ENCODE measurements at regions not wholly inside any gene's neighbourhood (a gene's known extent, or its start where the extent isn't known, plus 50 kb on each side); places are given as distances from the start of the nearest gene placed in this dataset.

DNA sequence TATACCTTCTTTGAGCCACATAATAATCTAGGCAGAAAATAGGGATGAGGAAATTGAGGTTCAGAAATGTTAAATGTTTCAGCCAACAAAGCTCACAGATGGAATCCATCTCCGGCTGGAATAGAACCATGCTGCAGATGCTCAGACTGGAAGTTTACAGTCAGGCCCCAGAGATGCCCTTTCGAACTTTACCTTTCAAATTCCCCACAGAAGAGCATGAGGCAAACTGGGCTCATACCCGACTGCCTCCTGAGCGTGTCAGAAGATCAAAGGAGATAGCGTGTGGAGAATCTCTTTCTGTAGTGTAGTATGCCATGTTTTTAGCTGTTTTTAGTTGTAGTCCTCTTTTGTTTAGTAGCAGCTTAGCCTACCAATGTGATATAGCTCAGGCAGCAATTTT, 72.0 kb upstream of the DAP start:
- no peak overlapping the region for H3K27ac ChIP-seq (ENCODE audit: low read depth, low read length, poor library complexity, severe bottlenecking)
- BruUV-seq (replicated peaks): no TSS peak
- intact Hi-C loops (cut with micrococcal nuclease; ENCODE audit: unreplicated experiment): no loop called here

DNA sequence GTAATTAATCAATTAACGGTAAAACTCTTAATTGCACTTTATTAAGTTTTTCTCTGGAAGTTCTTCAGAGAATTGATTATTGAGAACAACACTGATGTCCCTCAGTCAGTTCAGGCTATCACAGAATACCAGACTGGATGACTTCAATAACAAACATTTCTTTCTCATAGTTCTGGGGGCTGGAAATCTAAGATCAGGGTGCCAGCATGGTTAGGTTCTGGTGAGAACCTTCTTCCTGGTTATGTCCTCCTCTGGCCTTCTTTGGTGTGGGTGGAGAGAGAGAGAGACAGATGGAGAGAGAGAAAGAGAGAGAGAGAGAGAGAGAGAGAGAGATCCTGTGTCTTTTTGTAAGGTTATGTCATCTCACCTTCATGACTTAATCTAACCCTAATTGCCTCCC, 71.4 kb upstream of the DAP start:
- no peak for DNase-seq (ENCODE audit: low spot score)
- peaks cover 14% of the 10 kb centered on the region for H3K27me3 ChIP-seq (replicated peaks; ENCODE audit: insufficient read depth, low read depth, low read length, poor library complexity)
- BruUV-seq (replicated peaks): no TSS peak
- no peak overlapping the region for H3K4me3 ChIP-seq (ENCODE audit: low read depth, low read length, poor library complexity, severe bottlenecking)
- ChIA-PET POLR2A (ENCODE audit: low non-redundant PET) (no interaction called here), CTCF (no interaction called here)
- intact Hi-C loops (cut with micrococcal nuclease; ENCODE audit: unreplicated experiment): no loop called here
- H3K27ac ChIP-seq (ENCODE audit: low read depth, low read length, poor library complexity, severe bottlenecking): no peak overlapping the region
- no peaks in the 10 kb centered on the region for H3K36me3 ChIP-seq (ENCODE audit: insufficient read depth, low read length, poor library complexity, severe bottlenecking)
- H3K9me3 ChIP-seq (ENCODE audit: low read depth, low read length, poor library complexity, severe bottlenecking): no peaks in the 10 kb centered on the region
- TF ChIP-seq, protein P1, sequence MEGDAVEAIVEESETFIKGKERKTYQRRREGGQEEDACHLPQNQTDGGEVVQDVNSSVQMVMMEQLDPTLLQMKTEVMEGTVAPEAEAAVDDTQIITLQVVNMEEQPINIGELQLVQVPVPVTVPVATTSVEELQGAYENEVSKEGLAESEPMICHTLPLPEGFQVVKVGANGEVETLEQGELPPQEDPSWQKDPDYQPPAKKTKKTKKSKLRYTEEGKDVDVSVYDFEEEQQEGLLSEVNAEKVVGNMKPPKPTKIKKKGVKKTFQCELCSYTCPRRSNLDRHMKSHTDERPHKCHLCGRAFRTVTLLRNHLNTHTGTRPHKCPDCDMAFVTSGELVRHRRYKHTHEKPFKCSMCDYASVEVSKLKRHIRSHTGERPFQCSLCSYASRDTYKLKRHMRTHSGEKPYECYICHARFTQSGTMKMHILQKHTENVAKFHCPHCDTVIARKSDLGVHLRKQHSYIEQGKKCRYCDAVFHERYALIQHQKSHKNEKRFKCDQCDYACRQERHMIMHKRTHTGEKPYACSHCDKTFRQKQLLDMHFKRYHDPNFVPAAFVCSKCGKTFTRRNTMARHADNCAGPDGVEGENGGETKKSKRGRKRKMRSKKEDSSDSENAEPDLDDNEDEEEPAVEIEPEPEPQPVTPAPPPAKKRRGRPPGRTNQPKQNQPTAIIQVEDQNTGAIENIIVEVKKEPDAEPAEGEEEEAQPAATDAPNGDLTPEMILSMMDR (conservative IDR thresholded peaks at IDR 0.05; ENCODE audit: low read depth, low read length): no peak
- TF ChIP-seq EZH2 (IDR thresholded peaks at IDR 0.05; ENCODE audit: borderline replicate concordance, low read depth, low read length, poor library complexity, severe bottlenecking): no peak
- no peaks in the 10 kb centered on the region for H3K4me1 ChIP-seq (ENCODE audit: insufficient read depth, low read length, poor library complexity, severe bottlenecking)

More for the DNA sequence above, 72.0 kb upstream of the DAP start:
- no peaks in the 10 kb centered on the region for H3K9me3 ChIP-seq (ENCODE audit: low read depth, low read length, poor library complexity, severe bottlenecking)
- no peak overlapping the region for H3K4me3 ChIP-seq (ENCODE audit: low read depth, low read length, poor library complexity, severe bottlenecking)
- no peaks in the 10 kb centered on the region for H3K36me3 ChIP-seq (ENCODE audit: insufficient read depth, low read length, poor library complexity, severe bottlenecking)
- no peak for TF ChIP-seq EZH2 (IDR thresholded peaks at IDR 0.05; ENCODE audit: borderline replicate concordance, low read depth, low read length, poor library complexity, severe bottlenecking)
- TF ChIP-seq, protein P1 (conservative IDR thresholded peaks at IDR 0.05; ENCODE audit: low read depth, low read length): no peak
- H3K4me1 ChIP-seq (ENCODE audit: insufficient read depth, low read length, poor library complexity, severe bottlenecking): no peaks in the 10 kb centered on the region
- peaks cover 14% of the 10 kb centered on the region for H3K27me3 ChIP-seq (replicated peaks; ENCODE audit: insufficient read depth, low read depth, low read length, poor library complexity)
- DNase-seq (ENCODE audit: low spot score): no peak
- ChIA-PET POLR2A (ENCODE audit: low non-redundant PET) (no interaction called here), CTCF (no interaction called here)

DNA sequence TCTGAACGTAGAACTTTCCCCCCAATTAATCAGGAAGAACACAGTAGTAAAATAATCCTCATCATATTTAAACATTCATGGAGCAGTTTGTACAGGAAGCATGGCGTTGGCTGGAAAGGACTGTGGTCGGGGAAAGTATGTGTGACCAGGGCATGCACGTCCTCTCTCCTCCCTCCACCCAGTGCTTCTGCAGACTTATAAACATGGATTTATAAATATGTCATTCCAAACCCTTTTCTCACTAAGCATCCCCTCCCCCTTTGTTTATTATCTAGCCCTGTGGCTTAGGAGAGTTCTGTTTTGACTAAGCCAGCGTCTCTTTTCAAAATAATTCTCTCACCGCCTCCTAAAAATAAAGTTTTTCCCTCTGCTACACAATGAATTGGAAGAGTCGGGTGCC, 70.4 kb upstream of the DAP start:
- ChIA-PET POLR2A (ENCODE audit: low non-redundant PET) (no interaction called here), CTCF (no interaction called here)
- no peaks in the 10 kb centered on the region for H3K9me3 ChIP-seq (ENCODE audit: low read depth, low read length, poor library complexity, severe bottlenecking)
- no peak for DNase-seq (ENCODE audit: low spot score)
- no peak for TF ChIP-seq EZH2 (IDR thresholded peaks at IDR 0.05; ENCODE audit: borderline replicate concordance, low read depth, low read length, poor library complexity, severe bottlenecking)
- TF ChIP-seq, protein P1 (conservative IDR thresholded peaks at IDR 0.05; ENCODE audit: low read depth, low read length): no peak
- H3K36me3 ChIP-seq (ENCODE audit: insufficient read depth, low read length, poor library complexity, severe bottlenecking): no peaks in the 10 kb centered on the region
- H3K4me3 ChIP-seq (ENCODE audit: low read depth, low read length, poor library complexity, severe bottlenecking): no peak overlapping the region
- no TSS peak for BruUV-seq (replicated peaks)
- no peak overlapping the region for H3K27ac ChIP-seq (ENCODE audit: low read depth, low read length, poor library complexity, severe bottlenecking)
- peaks cover 14% of the 10 kb centered on the region for H3K27me3 ChIP-seq (replicated peaks; ENCODE audit: insufficient read depth, low read depth, low read length, poor library complexity)
- H3K4me1 ChIP-seq (ENCODE audit: insufficient read depth, low read length, poor library complexity, severe bottlenecking): no peaks in the 10 kb centered on the region
- intact Hi-C loops (cut with micrococcal nuclease; ENCODE audit: unreplicated experiment): no loop called here
